ENCODE measurements at regions not wholly inside any gene's neighbourhood (a gene's known extent, or its start where the extent isn't known, plus 50 kb on each side); places are given as distances from the start of the nearest gene placed in this dataset.
"Not testable (repeated sequence)": the region's sequence is repeated elsewhere in the genome, so short reads cannot be mapped to it uniquely, and the experiment has no call there.

- no peak for TF ChIP-seq CTCF (IDR thresholded peaks at IDR 0.05)
- H3K4me3 ChIP-seq (ENCODE audit: low read depth, poor library complexity, severe bottlenecking): no peak overlapping the region
- DNase-seq (ENCODE audit: low spot score in 2 of 2): no peak
- intact Hi-C loops (cut with DNase I; ENCODE audit: low total_unique reads): no loop called here
- 91 to 92% methylated on average over 6 of the region's 6 CpGs for WGBS, 2 donors
Measured at GRCh38 chr4:125649452-125649851, 334.7 kb downstream of the FAT4 start.

GRCh38 chr4:125650557-125650956 lies 335.8 kb downstream of the FAT4 start:
- intact Hi-C loops (cut with DNase I; ENCODE audit: low total_unique reads): no loop called here
- no peak overlapping the region for H3K4me3 ChIP-seq (ENCODE audit: low read depth, poor library complexity, severe bottlenecking)
- TF ChIP-seq POLR2A (IDR thresholded peaks at IDR 0.05): no peak
- no peak for TF ChIP-seq CTCF (IDR thresholded peaks at IDR 0.05)
- DNase-seq (ENCODE audit: low spot score in 2 of 2): no peak

GRCh38 chr4:125651707-125652357 lies 337.1 kb downstream of the FAT4 start:
- H3K4me3 ChIP-seq (ENCODE audit: low read depth, poor library complexity, severe bottlenecking); intact Hi-C loops (cut with DNase I; ENCODE audit: low total_unique reads): not testable (repeated sequence)
- DNase-seq (ENCODE audit: low spot score in 2 of 2): peak in 1 of 2 donors; percentile 68
- WGBS, 2 donors: 95 to 97% methylated on average over 28 to 30 of the region's 33 CpGs

- no peak overlapping the region for H3K4me3 ChIP-seq (ENCODE audit: low read depth, poor library complexity, severe bottlenecking)
- intact Hi-C loops (cut with DNase I; ENCODE audit: low total_unique reads): no loop called here
- no peak for DNase-seq (ENCODE audit: low spot score in 2 of 2)
- no peak for TF ChIP-seq POLR2A (IDR thresholded peaks at IDR 0.05)
- TF ChIP-seq CTCF (IDR thresholded peaks at IDR 0.05): no peak
Measured at GRCh38 chr4:125658773-125659172, 344.0 kb downstream of the FAT4 start.

- no peak overlapping the region for H3K4me3 ChIP-seq (ENCODE audit: low read depth, poor library complexity, severe bottlenecking)
- 82 to 83% methylated on average over 7 of the region's 7 CpGs for WGBS, 2 donors
- TF ChIP-seq CTCF (IDR thresholded peaks at IDR 0.05) (no peak), POLR2A (IDR thresholded peaks at IDR 0.05) (no peak)
- intact Hi-C loops (cut with DNase I; ENCODE audit: low total_unique reads): loop anchor here (10.0 kb wide), 1 partner anchor 1819 kb away; no protein-coding TSS in a partner anchor
- no peak for DNase-seq (ENCODE audit: low spot score in 2 of 2)
Measured at GRCh38 chr4:125663896-125664767, 349.4 kb downstream of the FAT4 start.

GRCh38 chr4:125666635-125667034 lies 351.9 kb downstream of the FAT4 start:
- no peak for DNase-seq (ENCODE audit: low spot score in 2 of 2)
- no peak for TF ChIP-seq POLR2A (IDR thresholded peaks at IDR 0.05)
- no peak for TF ChIP-seq CTCF (IDR thresholded peaks at IDR 0.05)
- H3K4me3 ChIP-seq (ENCODE audit: low read depth, poor library complexity, severe bottlenecking): no peak overlapping the region
- intact Hi-C loops (cut with DNase I; ENCODE audit: low total_unique reads): loop anchor here (10.0 kb wide), 1 partner anchor 1822 kb away; no protein-coding TSS in a partner anchor
- WGBS, 2 donors: 63 to 67% methylated on average over 1 of the region's 1 CpG

All from lower leg skin (tissue), 4 donors.